Panc1 (cell line): ENCODE measurements at regions not wholly inside any gene's neighbourhood (a gene's known extent, or its start where the extent isn't known, plus 50 kb on each side); places are given as distances from the start of the nearest gene placed in this dataset.

Source experiments
- ATAC-seq: fragments of 200-7000 bp; cut with Tn5 transposase; 2 replicates; pipeline ENCODE4 v1.9.1; 2020; ENCODE audit warnings: mild to moderate bottlenecking, moderate library complexity
- BruUV-seq: library from RNA; stranded (reverse); fragments of 400-500 nt; replicated peaks from 2 replicates; lab custom pipeline; 2021; lab: Mats Ljungman, UMichigan
- CTCF ChIA-PET: fragments of 300-600 bp; sonication (Branson Sonifier 250); formaldehyde crosslinking; loops from one replicate; lab custom pipeline; 2022; ENCODE audit warnings: antibody characterized with exemption; lab: Charles Lee
- POLR2A ChIA-PET: fragments of 300-600 bp; sonication (Branson Sonifier 250); formaldehyde crosslinking; loops from one replicate; lab custom pipeline; 2022; ENCODE audit warnings: antibody characterized with exemption; lab: Charles Lee
- DNase-seq: peaks from one replicate; pipeline ENCODE4 v3.0.0-alpha.2; 2010; ENCODE audit warnings: low read depth, low spot score
- H3K27ac ChIP-seq: 2 replicates; pipeline ENCODE4 v1.5.1; 2011; ENCODE audit warnings: mild to moderate bottlenecking, low read length, inconsistent platforms
- H3K27me3 ChIP-seq: fragments of 200-500 bp; sonication (Bioruptor generic); 2 replicates; pipeline ENCODE4 v1.6.0; 2014; ENCODE audit warnings: low read length, inconsistent platforms; ENCODE audit not compliant: control insufficient read depth, insufficient read depth
- H3K36me3 ChIP-seq: fragments of 200-500 bp; sonication (Bioruptor generic); 2 replicates; pipeline ENCODE4 v1.5.1; 2014; ENCODE audit warnings: inconsistent platforms, mild to moderate bottlenecking, low read length, moderate library complexity; ENCODE audit not compliant: control insufficient read depth, insufficient read depth
- H3K4me1 ChIP-seq: 2 replicates; pipeline ENCODE4 v1.5.1; 2011; ENCODE audit warnings: inconsistent platforms, mild to moderate bottlenecking, low read length, moderate library complexity; ENCODE audit not compliant: control insufficient read depth, insufficient read depth
- H3K4me3 ChIP-seq, 2 experiments: 2 replicates each; pipeline ENCODE4 v1.5.1; 2011 to 2012; ENCODE audit warnings: low read depth in 2 of 2, low read length in 2 of 2, mild to moderate bottlenecking in 2 of 2, inconsistent platforms in 1 of 2, moderate library complexity in 1 of 2
- H3K9me3 ChIP-seq: fragments of 200-500 bp; sonication (Bioruptor generic); 2 replicates; pipeline ENCODE4 v1.5.1; 2014; ENCODE audit warnings: low read depth, mild to moderate bottlenecking, inconsistent platforms, low read length, moderate library complexity; ENCODE audit not compliant: control insufficient read depth, insufficient read depth
- REST ChIP-seq, 2 experiments: IDR thresholded peaks; 2 replicates each; pipeline ENCODE4 v1.6.1; 2011 to 2012; ENCODE audit warnings: low read depth in 2 of 2, control low read depth in 1 of 2, low read length in 1 of 2, mild to moderate bottlenecking in 1 of 2, moderate library complexity in 1 of 2; ENCODE audit not compliant: insufficient read depth in 1 of 2
- SIN3A ChIP-seq: IDR thresholded peaks from 2 replicates; pipeline ENCODE4 v1.6.1; 2012; ENCODE audit warnings: low read depth, mild to moderate bottlenecking, low read length, moderate library complexity, borderline replicate concordance; ENCODE audit not compliant: insufficient read depth
- TCF7L2 ChIP-seq: IDR thresholded peaks from 2 replicates; pipeline ENCODE4 v1.6.1; 2011; ENCODE audit warnings: mild to moderate bottlenecking, low read depth, low read length, inconsistent platforms
- in situ Hi-C: cut with HindIII; loops from 2 replicates; pipeline ENCODE4 v1.10.0; 2016; ENCODE audit warnings: low sequenced_read_pairs, low pct_unique_long_range_greater_than_20kb
- intact Hi-C: fragments of 100-400 bp; cut with micrococcal nuclease; formaldehyde crosslinking; loops from one replicate; pipeline ENCODE4 v1.10.0; 2022; ENCODE audit not compliant: unreplicated experiment

GRCh38 chr5:147180751-147181150 is 54.1 kb upstream of the STK32A start:
- Histone ChIP-seq H3K27me3 (no peaks in the 10 kb centered on the region; the same call in 1 of the 2 replicates), H3K4me1 (no peaks in the 10 kb centered on the region), H3K9me3 (no peaks in the 10 kb centered on the region), H3K4me3 (no peak overlapping the region), H3K36me3 (no peaks in the 10 kb centered on the region), H3K27ac (no peak overlapping the region)
- intact Hi-C loops = no loop called here
- ATAC-seq = no peak
- POLR2A ChIA-PET = no interaction called here
- no peak for DNase-seq
- BruUV-seq = no TSS peak
- TF ChIP-seq TCF7L2 = no peak
- no peak for TF ChIP-seq REST (IDR thresholded peaks at IDR 0.05; ENCODE audit: insufficient read depth in 1 of 2, low read depth in 2 of 2, low read length in 1 of 2)
- TF ChIP-seq SIN3A = no peak
- in situ Hi-C loops = no loop called here
- CTCF ChIA-PET = no interaction called here
